HCT116 (cell line): ENCODE measurements at regions not wholly inside any gene's neighbourhood (a gene's known extent, or its start where the extent isn't known, plus 50 kb on each side); places are given as distances from the start of the nearest gene placed in this dataset.

ENCODE experiments used
- ATAC-seq: fragments of 200-7000 bp; cut with Tn5 transposase; 2 replicates; pipeline ENCODE4 v1.9.1; 2020; ENCODE audit warnings: mild to moderate bottlenecking, moderate library complexity
- BruUV-seq: library from RNA; stranded (reverse); fragments of 400-500 nt; replicated peaks from 2 replicates; lab custom pipeline; 2021; lab: Mats Ljungman, UMichigan
- CTCF ChIA-PET: fragments of 300-600 bp; sonication (Branson Sonifier 250); formaldehyde crosslinking; loops from one replicate; lab custom pipeline; 2021; ENCODE audit warnings: antibody characterized with exemption; lab: Charles Lee
- POLR2A ChIA-PET: fragments of 300-600, 350-600 bp; sonication (Branson Sonifier 250); formaldehyde crosslinking; loops from one replicate; lab custom pipeline; 2021; ENCODE audit warnings: antibody characterized with exemption; lab: Charles Lee
- RAD21 ChIA-PET, 2 experiments: fragments of 300-600 bp; sonication (Branson Sonifier 250); formaldehyde crosslinking; loops; one replicate each; lab custom pipeline; 2023; ENCODE audit warnings: low total read pairs in 2 of 2; ENCODE audit not compliant: uncharacterized antibody in 2 of 2, unreplicated experiment in 2 of 2, low non-redundant PET in 1 of 2; lab: Charles Lee
- DNase-seq: peaks from one replicate; pipeline ENCODE4 v3.0.0-alpha.2; 2010; ENCODE audit warnings: low read depth, low spot score
- H2AFZ ChIP-seq: fragments of 200-600 bp; shearing (Covaris generic), sonication (generic); 2 replicates; pipeline ENCODE4 v1.6.1; 2017; ENCODE audit warnings: low read depth, mixed run types, mixed read lengths, antibody characterized with exemption, low read length; ENCODE audit not compliant: poor library complexity, severe bottlenecking
- H3K27ac ChIP-seq: 2 replicates; pipeline ENCODE4 v1.5.1; 2012; ENCODE audit warnings: low read depth, low read length
- H3K27me3 ChIP-seq: fragments of 200-600 bp; sonication (generic); 2 replicates; pipeline ENCODE4 v1.6.1; 2016; ENCODE audit warnings: mixed run types, low read length, mixed read lengths; ENCODE audit not compliant: insufficient read depth
- H3K36me3 ChIP-seq, 2 experiments: fragments of 200-500 bp in 1 of 2; fragments of 200-600 bp in 1 of 2; sonication (Bioruptor generic) in 1 of 2; sonication (generic) in 1 of 2; 2 replicates each; pipeline versions ENCODE4 v1.5.1 to v1.6.1; 2014 to 2016; ENCODE audit warnings: low read length in 2 of 2, inconsistent platforms in 1 of 2, mixed read lengths in 1 of 2, mixed run types in 1 of 2; ENCODE audit not compliant: insufficient read depth in 2 of 2, control insufficient read depth in 1 of 2
- H3K4me1 ChIP-seq, 2 experiments: fragments of 200-600 bp in 1 of 2; sonication (generic) in 1 of 2; 2 replicates each; pipeline versions ENCODE4 v1.5.1 to v1.6.1; 2012 to 2017; ENCODE audit warnings: low read length in 2 of 2, inconsistent platforms in 1 of 2, mild to moderate bottlenecking in 1 of 2, mixed read lengths in 1 of 2, mixed run types in 1 of 2, moderate library complexity in 1 of 2; ENCODE audit not compliant: insufficient read depth in 2 of 2, control insufficient read depth in 1 of 2
- H3K4me2 ChIP-seq: fragments of 200-600 bp; sonication (generic); 2 replicates; pipeline ENCODE4 v1.6.1; 2017; ENCODE audit warnings: mixed run types, low read length, mixed read lengths
- H3K4me3 ChIP-seq, 2 experiments: fragments of 200-600 bp in 1 of 2; sonication (generic) in 1 of 2; replicated peaks in 1 of 2; 2 replicates each; pipeline ENCODE4 v1.5.1; 2011 to 2016; ENCODE audit warnings: low read length in 2 of 2, control low read depth in 1 of 2, low read depth in 1 of 2, mild to moderate bottlenecking in 1 of 2, mixed read lengths in 1 of 2, mixed run types in 1 of 2
- H3K79me2 ChIP-seq: fragments of 200-600 bp; sonication (generic); 2 replicates; pipeline ENCODE4 v1.6.1; 2017; ENCODE audit warnings: mild to moderate bottlenecking, mixed run types, low read length, moderate library complexity, mixed read lengths; ENCODE audit not compliant: insufficient read depth
- H3K9ac ChIP-seq: fragments of 200-600 bp; sonication (generic); 2 replicates; pipeline ENCODE4 v1.6.1; 2016; ENCODE audit warnings: low read length, mixed read lengths
- H3K9me2 ChIP-seq: fragments of 200-600 bp; sonication (generic), shearing (Covaris generic); 2 replicates; pipeline ENCODE4 v1.6.1; 2017; ENCODE audit warnings: mixed run types, mild to moderate bottlenecking, moderate library complexity; ENCODE audit not compliant: insufficient read depth
- H3K9me3 ChIP-seq, 2 experiments: fragments of 200-500 bp in 1 of 2; fragments of 200-600 bp in 1 of 2; sonication (Bioruptor generic) in 1 of 2; sonication (generic) in 1 of 2; 2 replicates each; pipeline ENCODE4 v1.6.1; 2014 to 2017; ENCODE audit warnings: low read length in 2 of 2, mixed read lengths in 2 of 2, inconsistent platforms in 1 of 2, low read depth in 1 of 2, mild to moderate bottlenecking in 1 of 2, mixed run types in 1 of 2, moderate library complexity in 1 of 2; ENCODE audit not compliant: control insufficient read depth in 1 of 2, insufficient read depth in 1 of 2
- H4K20me1 ChIP-seq: fragments of 200-600 bp; sonication (generic), shearing (Covaris generic); 2 replicates; pipeline ENCODE4 v1.6.1; 2017; ENCODE audit warnings: mixed run types, mild to moderate bottlenecking, moderate library complexity; ENCODE audit not compliant: insufficient read depth
- CBX3 ChIP-seq: IDR thresholded peaks from 2 replicates; pipeline ENCODE4 v1.6.1; 2012; ENCODE audit warnings: low read depth
- CEBPB ChIP-seq: IDR thresholded peaks from 2 replicates; pipeline ENCODE4 v1.6.1; 2012; ENCODE audit warnings: low read depth
- CTCF ChIP-seq, 3 experiments: fragments of 200-600 bp in 1 of 3; sonication (generic) in 1 of 3; IDR thresholded peaks in 2 of 3; conservative IDR thresholded peaks in 1 of 3; 2 replicates each; pipeline ENCODE4 v1.5.1; 2012 to 2017; ENCODE audit warnings: low read depth in 2 of 3, low read length in 2 of 3, antibody characterized with exemption in 1 of 3, borderline replicate concordance in 1 of 3, control low read depth in 1 of 3, mild to moderate bottlenecking in 1 of 3, mixed read lengths in 1 of 3, mixed run types in 1 of 3, moderate library complexity in 1 of 3; ENCODE audit not compliant: insufficient read depth in 1 of 3
- EGR1 ChIP-seq: IDR thresholded peaks from 2 replicates; pipeline ENCODE4 v1.6.1; 2012; ENCODE audit warnings: low read depth
- EZH2 ChIP-seq: fragments of 200-600 bp; sonication (generic); IDR thresholded peaks from 2 replicates; pipeline ENCODE4 v1.6.1; 2017; ENCODE audit warnings: antibody characterized with exemption, mixed run types
- JUND ChIP-seq: IDR thresholded peaks from 2 replicates; pipeline ENCODE4 v1.6.1; 2012
- POLR2A ChIP-seq: IDR thresholded peaks from 2 replicates; pipeline ENCODE4 v1.7.0; 2011; ENCODE audit warnings: borderline replicate concordance; ENCODE audit not compliant: insufficient read depth, insufficient read length; ENCODE audit errors: extremely low read depth
- RAD21 ChIP-seq: IDR thresholded peaks from 2 replicates; pipeline ENCODE4 v1.6.1; 2012; ENCODE audit warnings: low read depth, mild to moderate bottlenecking
- REST ChIP-seq: IDR thresholded peaks from 2 replicates; pipeline ENCODE4 v1.6.1; 2012; ENCODE audit warnings: low read depth
- SIN3A ChIP-seq: IDR thresholded peaks from 2 replicates; pipeline ENCODE4 v1.6.1; 2012; ENCODE audit warnings: low read depth
- SRF ChIP-seq: IDR thresholded peaks from 2 replicates; pipeline ENCODE4 v1.6.1; 2012; ENCODE audit warnings: low read depth
- ZBTB33 ChIP-seq: IDR thresholded peaks from 2 replicates; pipeline ENCODE4 v1.6.1; 2011; ENCODE audit warnings: mild to moderate bottlenecking, low read length, moderate library complexity; ENCODE audit not compliant: insufficient replicate concordance; ENCODE audit errors: extremely low read depth
- ZFX ChIP-seq: fragments of 450-650 bp; IDR thresholded peaks from 2 replicates; pipeline ENCODE4 v1.6.1; 2017
- ZNF274 ChIP-seq: fragments of 200-500 bp; sonication (Bioruptor generic); IDR thresholded peaks from 2 replicates; pipeline ENCODE4 v1.6.1; 2014; ENCODE audit warnings: mild to moderate bottlenecking, low read depth, low read length, inconsistent platforms
- intact Hi-C: fragments of 100-400 bp; cut with micrococcal nuclease; formaldehyde crosslinking; loops from 2 replicates; pipeline ENCODE4 v1.10.0; 2022

GRCh38 chr2:84320940-84321339 lies 138.1 kb downstream of the SUCLG1 start:
- no peak overlapping the region for H3K4me3 ChIP-seq
- no peak overlapping the region for H3K9ac ChIP-seq
- RAD21 ChIA-PET, result no interaction called here
- H3K9me3 ChIP-seq, result no peaks in the 10 kb centered on the region
- BruUV-seq, result no TSS peak
- ATAC-seq, result no peak
- no peaks in the 10 kb centered on the region for H4K20me1 ChIP-seq
- H3K27me3 ChIP-seq, result 0 out of 2 replicates have a peak, but pooled peaks cover 6% of the 10 kb centered on the region
- H3K4me1 ChIP-seq, result no peaks in the 10 kb centered on the region
- H3K79me2 ChIP-seq, result no peaks in the 10 kb centered on the region
- intact Hi-C loops, result no loop called here
- no peak overlapping the region for H2AFZ ChIP-seq
- no peak overlapping the region for H3K27ac ChIP-seq
- no peak overlapping the region for H3K4me2 ChIP-seq
- H3K36me3 ChIP-seq, result no peaks in the 10 kb centered on the region
- DNase-seq, result no peak
- TF ChIP-seq JUND (no peak), RAD21 (no peak), POLR2A (no peak), EGR1 (no peak), ZFX (no peak), EZH2 (no peak), ZNF274 (no peak), CEBPB (no peak), SRF (no peak), CBX3 (no peak), SIN3A (no peak), REST (no peak), ZBTB33 (no peak), CTCF (IDR thresholded peaks at IDR 0.05 in 2 of 3, conservative IDR thresholded peaks at IDR 0.05 in 1 of 3; ENCODE audit: borderline replicate concordance in 1 of 3, insufficient read depth in 1 of 3, low read depth in 2 of 3, low read length in 2 of 3) (no peak)
- POLR2A ChIA-PET, result no interaction called here
- CTCF ChIA-PET, result no interaction called here
- no peaks in the 10 kb centered on the region for H3K9me2 ChIP-seq
